Upper lobe of right lung (tissue), 1 donor: ENCODE measurements at regions not wholly inside any gene's neighbourhood (a gene's known extent, or its start where the extent isn't known, plus 50 kb on each side); places are given as distances from the start of the nearest gene placed in this dataset.

Experiments
- ATAC-seq: fragments of 200-7000 bp; cut with Tn5 transposase; one replicate; pipeline ENCODE4 v1.9.1; 2020; ENCODE audit warnings: mild to moderate bottlenecking, moderate library complexity
- DNase-seq: peaks from one replicate; pipeline ENCODE4 v3.0.0-alpha.2; 2020
- H3K27ac ChIP-seq: fragments of 200-600 bp; one replicate; pipeline ENCODE4 v1.8.0; 2022
- H3K27me3 ChIP-seq: fragments of 200-600 bp; one replicate; pipeline ENCODE4 v1.8.0; 2022; ENCODE audit warnings: mild to moderate bottlenecking
- H3K36me3 ChIP-seq: fragments of 200-600 bp; one replicate; pipeline ENCODE4 v1.8.0; 2022
- H3K4me1 ChIP-seq: fragments of 200-600 bp; one replicate; pipeline ENCODE4 v1.8.0; 2022
- H3K4me3 ChIP-seq: fragments of 200-600 bp; one replicate; pipeline ENCODE4 v1.8.0; 2022; ENCODE audit warnings: mild to moderate bottlenecking
- H3K9me3 ChIP-seq: fragments of 200-600 bp; one replicate; pipeline ENCODE4 v1.8.0; 2022
- CTCF ChIP-seq: fragments of 200-600 bp; IDR thresholded peaks from one replicate; pipeline ENCODE4 v1.8.0; 2022; ENCODE audit warnings: antibody characterized with exemption
- intact Hi-C: fragments of 100-400 bp; cut with DNase I; formaldehyde crosslinking; loops from one replicate; pipeline ENCODE4 v1.11.0; 2022
- donor health status: DM: no; HTN: yes; CAD: no; lungs with severe emphysema.

DNA sequence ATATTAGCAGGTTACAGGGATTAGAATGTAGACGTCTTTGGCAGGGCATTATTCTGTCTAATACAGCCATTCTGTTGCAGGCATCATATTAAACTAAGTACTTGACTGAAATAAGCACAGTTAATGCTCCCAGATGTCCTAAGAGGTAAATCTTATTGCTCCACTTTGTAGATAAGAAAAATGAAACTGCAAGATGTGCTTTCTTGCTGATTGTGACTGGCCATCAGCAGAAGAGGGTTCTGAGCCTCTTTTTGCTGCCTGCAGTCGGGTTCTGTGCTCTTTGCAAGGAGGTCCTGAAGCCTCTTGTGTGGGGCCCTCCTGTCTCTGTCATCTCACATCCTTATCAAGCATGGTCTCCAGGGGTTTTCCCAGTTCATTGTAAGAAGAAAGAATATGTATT is 167.1 kb downstream of the KCNJ2 start:
- Histone ChIP-seq H3K9me3 (no peaks in the 10 kb centered on the region), H3K27me3 (no peaks in the 10 kb centered on the region), H3K4me1 (no peaks in the 10 kb centered on the region), H3K27ac (no peak overlapping the region), H3K4me3 (no peak overlapping the region), H3K36me3 (no peaks in the 10 kb centered on the region)
- DNase-seq (no peak), ATAC-seq (no peak)
- TF ChIP-seq CTCF: no peak
- intact Hi-C loops: no loop called here

- peaks cover 5% of the 10 kb centered on the region for H3K4me1 ChIP-seq
- H3K36me3 ChIP-seq: no peaks in the 10 kb centered on the region
- H3K4me3 ChIP-seq: no peak overlapping the region
- no peak for TF ChIP-seq CTCF
- ATAC-seq: no peak
- no peak overlapping the region for H3K27ac ChIP-seq
- no peak for DNase-seq
- intact Hi-C loops: no loop called here
- no peaks in the 10 kb centered on the region for H3K9me3 ChIP-seq
- H3K27me3 ChIP-seq: no peaks in the 10 kb centered on the region
These were observed 169.6 kb downstream of the KCNJ2 start for GRCh38 chr17:70338946-70339354.

- no peak for TF ChIP-seq CTCF
- H3K36me3 ChIP-seq: no peaks in the 10 kb centered on the region
- intact Hi-C loops: no loop called here
These were observed 173.8 kb downstream of the KCNJ2 start for GRCh38 chr17:70343114-70343513.

DNA sequence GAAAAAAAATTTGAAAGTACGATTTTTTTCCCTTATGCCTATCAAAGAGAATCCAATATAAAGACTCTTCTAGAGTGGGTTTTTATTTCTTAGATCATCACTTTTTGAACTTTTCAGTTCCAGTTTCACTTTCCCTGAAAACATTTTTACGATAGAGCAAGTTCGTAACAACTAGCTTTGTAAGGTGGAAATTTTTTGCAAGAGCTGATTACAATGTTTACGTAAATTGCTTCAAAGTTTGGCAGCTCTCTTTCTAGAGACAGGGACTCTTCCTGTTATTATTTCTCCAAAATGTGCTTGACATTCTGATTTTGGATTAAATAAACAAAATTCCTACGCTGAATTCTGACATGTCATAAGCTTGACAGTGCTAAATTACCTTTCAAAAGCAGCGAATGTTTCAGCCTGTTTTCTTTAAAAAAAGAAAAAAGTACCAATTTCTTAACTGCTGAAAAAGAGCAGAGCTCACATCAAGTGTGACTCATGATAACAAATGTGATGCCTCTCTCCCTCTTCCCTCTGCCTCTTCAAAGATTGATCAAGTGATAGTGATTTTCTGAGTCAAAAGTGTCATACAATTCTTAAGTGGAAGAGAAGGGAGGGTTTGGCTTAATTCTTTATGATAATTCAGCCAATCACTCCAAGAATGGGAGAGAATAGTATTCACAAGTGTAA is 175.2 kb downstream of the KCNJ2 start:
- no peak for ATAC-seq
- peak overlapping the region; percentile 32 for H3K27ac ChIP-seq

More at GRCh38 chr17:70343114-70343513, 173.8 kb downstream of the KCNJ2 start:
- Histone ChIP-seq H3K9me3 (no peaks in the 10 kb centered on the region), H3K4me3 (no peak overlapping the region), H3K4me1 (peaks cover 11% of the 10 kb centered on the region), H3K27me3 (no peaks in the 10 kb centered on the region), H3K27ac (no peak overlapping the region)
- no peak for ATAC-seq
- no peak for DNase-seq

GRCh38 chr17:70345061-70345460 is 175.7 kb downstream of the KCNJ2 start:
- Histone ChIP-seq H3K27me3 (no peaks in the 10 kb centered on the region), H3K9me3 (no peaks in the 10 kb centered on the region), H3K36me3 (no peaks in the 10 kb centered on the region), H3K4me1 (peaks cover 11% of the 10 kb centered on the region), H3K27ac (no peak overlapping the region), H3K4me3 (no peak overlapping the region)
- ATAC-seq: peak; percentile 24
- no peak for DNase-seq
- TF ChIP-seq CTCF: no peak
- intact Hi-C loops: no loop called here

More for the DNA sequence above, 175.2 kb downstream of the KCNJ2 start:
- DNase-seq: no peak
- no peaks in the 10 kb centered on the region for H3K36me3 ChIP-seq
- peaks cover 11% of the 10 kb centered on the region for H3K4me1 ChIP-seq
- no peaks in the 10 kb centered on the region for H3K27me3 ChIP-seq
- H3K9me3 ChIP-seq: no peaks in the 10 kb centered on the region
- intact Hi-C loops: no loop called here
- TF ChIP-seq CTCF: no peak
- H3K4me3 ChIP-seq: peak overlapping the region; percentile 32

GRCh38 chr17:70352834-70353233 is 183.5 kb downstream of the KCNJ2 start:
- no peak overlapping the region for H3K27ac ChIP-seq
- intact Hi-C loops: no loop called here
- H3K4me3 ChIP-seq: no peak overlapping the region
- no peaks in the 10 kb centered on the region for H3K36me3 ChIP-seq
- no peak for TF ChIP-seq CTCF
- no peaks in the 10 kb centered on the region for H3K4me1 ChIP-seq
- DNase-seq (no peak), ATAC-seq (no peak)
- no peaks in the 10 kb centered on the region for H3K27me3 ChIP-seq
- no peaks in the 10 kb centered on the region for H3K9me3 ChIP-seq
